IMR-90 (cell line): ENCODE measurements at regions not wholly inside any gene's neighbourhood (a gene's known extent, or its start where the extent isn't known, plus 50 kb on each side); places are given as distances from the start of the nearest gene placed in this dataset.
"Not testable (repeated sequence)": the region's sequence is repeated elsewhere in the genome, so short reads cannot be mapped to it uniquely, and the experiment has no call there.

Source experiments
- BHLHE40 ChIP-seq: fragments of 150-350 bp; IDR thresholded peaks from 2 replicates; pipeline ENCODE4 v1.6.1; 2016; ENCODE audit warnings: mild to moderate bottlenecking, low read depth, low read length
- CTCF ChIP-seq: conservative IDR thresholded peaks from 2 replicates; pipeline ENCODE4 v1.5.1; 2012; ENCODE audit warnings: mild to moderate bottlenecking, low read depth, low read length, improper control_type of control experiment
- NFE2L2 ChIP-seq: fragments of 150-350 bp; IDR thresholded peaks from 2 replicates; pipeline ENCODE4 v1.6.1; 2016; ENCODE audit warnings: low read depth, mild to moderate bottlenecking, low read length
- POLR2A ChIP-seq: IDR thresholded peaks from 2 replicates; pipeline ENCODE4 v1.6.1; 2012; ENCODE audit warnings: mild to moderate bottlenecking, low read depth, low read length
- RFX5 ChIP-seq: IDR thresholded peaks from 2 replicates; pipeline ENCODE4 v1.8.0; 2012; ENCODE audit warnings: low read depth, mild to moderate bottlenecking, low read length, moderate library complexity

GRCh38 chr6:94873819-94874218 lies 703.5 kb upstream of the MANEA start:
- TF ChIP-seq CTCF, BHLHE40, POLR2A, NFE2L2, RFX5: not testable (repeated sequence)
